Activated naive CD8-positive, alpha-beta T cell treated with anti-CD3 and anti-CD28 coated beads, Interleukin-2, amount 50 U/mL, for 24 hours (primary cell): ENCODE measurements at regions not wholly inside any gene's neighbourhood (a gene's known extent, or its start where the extent isn't known, plus 50 kb on each side); places are given as distances from the start of the nearest gene placed in this dataset.

Source experiments
- ATAC-seq: fragments of 150-1000 bp; cut with Tn5 transposase; one replicate; pipeline ENCODE4 v1.10.0; 2021
- DNase-seq: peaks from one replicate; pipeline ENCODE4 v3.0.0; 2021
- H3K27ac Mint-ChIP-seq: one replicate; pipeline ENCODE4 v1.8.0; 2021; ENCODE audit warnings: mild to moderate bottlenecking, mixed read lengths
- H3K27me3 Mint-ChIP-seq: one replicate; pipeline ENCODE4 v1.8.0; 2021; ENCODE audit warnings: mixed read lengths
- H3K36me3 Mint-ChIP-seq: one replicate; pipeline ENCODE4 v1.8.0; 2021; ENCODE audit warnings: low read depth, mixed read lengths
- H3K4me1 Mint-ChIP-seq: one replicate; pipeline ENCODE4 v1.8.0; 2021; ENCODE audit warnings: mixed read lengths
- H3K4me3 Mint-ChIP-seq: one replicate; pipeline ENCODE4 v1.8.0; 2021; ENCODE audit warnings: mild to moderate bottlenecking, moderate library complexity, mixed read lengths
- H3K9me3 Mint-ChIP-seq: one replicate; pipeline ENCODE4 v1.8.0; 2021; ENCODE audit warnings: mixed read lengths

DNA sequence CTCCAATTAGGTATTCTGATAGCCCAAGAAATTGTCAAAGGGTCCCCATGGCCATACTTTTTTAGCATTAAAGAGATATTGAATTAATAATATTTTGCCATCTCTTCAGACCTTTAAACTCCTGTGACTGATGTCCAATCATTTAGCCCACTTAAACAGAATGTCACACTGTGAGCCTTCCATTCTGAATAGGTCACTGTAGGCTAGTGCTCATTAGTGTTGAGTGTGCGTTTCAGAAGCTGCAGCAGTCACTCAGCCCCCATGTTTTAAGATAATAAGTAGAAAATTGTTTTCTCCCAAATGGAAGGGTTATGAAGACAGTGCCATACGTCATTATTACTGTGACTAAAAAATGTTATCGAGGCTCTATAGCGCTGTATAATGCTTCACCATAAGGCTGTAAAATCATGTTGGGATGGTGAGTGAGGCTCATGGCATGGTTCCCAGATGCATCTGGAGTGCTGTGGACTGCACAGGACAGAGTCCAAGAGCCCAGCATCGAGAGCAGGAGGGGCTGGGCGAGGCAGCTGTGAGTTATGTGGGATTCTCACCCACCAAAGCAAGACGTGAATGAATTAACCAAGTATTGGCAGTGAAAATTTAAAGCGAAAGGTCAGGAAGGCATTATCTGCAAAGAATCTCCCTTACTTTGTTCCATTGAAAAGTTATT, 2112.9 kb upstream of the WWC1 start:
- Mint-ChIP-seq H3K4me1 (no peaks in the 10 kb centered on the region), H3K4me3 (no peak overlapping the region), H3K27ac (no peak overlapping the region), H3K27me3 (no peaks in the 10 kb centered on the region), H3K36me3 (no peaks in the 10 kb centered on the region), H3K9me3 (peaks cover 21% of the 10 kb centered on the region)
- ATAC-seq (no peak), DNase-seq (no peak)

DNA sequence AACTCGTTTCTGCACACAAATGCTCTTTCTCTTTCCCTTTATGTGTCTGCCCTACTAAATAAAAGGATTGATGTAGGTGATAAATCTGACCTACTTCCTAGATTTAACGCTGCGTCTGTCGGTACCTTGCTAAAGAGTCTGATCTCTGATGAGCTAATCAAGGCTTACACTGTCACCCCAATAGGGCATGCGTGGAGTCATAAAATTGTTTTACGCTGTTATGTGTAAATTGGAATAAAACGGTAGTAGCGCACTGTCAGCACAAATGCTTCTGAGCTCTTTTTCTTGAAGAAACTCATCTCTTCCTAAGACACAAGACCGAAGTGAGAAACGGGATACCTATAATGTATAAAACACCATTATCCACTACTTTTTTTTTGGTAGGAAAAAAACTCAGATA, 2106.3 kb upstream of the WWC1 start:
- Mint-ChIP-seq H3K27me3 (no peaks in the 10 kb centered on the region), H3K4me3 (no peak overlapping the region), H3K36me3 (no peaks in the 10 kb centered on the region), H3K27ac (no peak overlapping the region), H3K9me3 (peaks cover 19% of the 10 kb centered on the region), H3K4me1 (no peaks in the 10 kb centered on the region)
- ATAC-seq = no peak
- DNase-seq = no peak

DNA sequence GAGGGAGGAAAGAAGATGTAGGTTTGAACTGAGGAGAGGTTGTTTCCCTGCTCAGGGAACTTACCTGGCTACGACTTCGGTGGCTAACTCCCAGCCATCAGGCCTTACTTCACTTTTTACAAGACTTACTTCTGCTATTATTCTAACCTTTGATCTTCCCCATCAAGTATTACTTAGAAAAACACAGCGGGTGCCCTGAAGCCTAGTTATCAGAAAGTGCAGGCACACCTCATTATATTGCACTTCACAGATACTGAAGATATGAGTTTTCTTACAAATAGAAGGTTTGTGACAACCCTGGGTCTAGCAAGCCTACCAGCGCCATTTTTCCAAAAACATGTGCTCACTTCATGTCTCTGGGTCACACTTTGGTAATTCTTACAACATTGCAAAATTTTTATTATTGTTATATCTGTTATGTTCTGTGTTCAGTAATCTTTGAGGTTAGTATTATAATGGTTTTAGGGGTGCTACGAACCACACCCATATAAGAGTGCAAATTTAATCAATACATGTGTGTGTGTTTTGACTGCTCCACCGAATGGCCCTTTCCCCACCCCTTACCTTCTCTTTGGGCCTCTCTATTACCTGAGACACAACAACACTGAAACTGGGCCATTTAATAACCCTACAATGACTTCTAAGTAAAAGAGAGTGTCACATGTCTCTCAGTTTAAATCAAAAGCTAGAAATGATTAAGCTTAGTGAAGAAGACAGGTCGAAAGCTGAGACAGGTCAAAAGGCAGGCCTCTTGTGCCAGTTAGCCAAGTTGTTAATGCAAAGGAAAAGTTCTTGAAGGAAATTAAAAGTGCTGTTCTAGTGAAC, 2102.7 kb upstream of the WWC1 start:
- no peak overlapping the region for H3K4me3 Mint-ChIP-seq

DNA sequence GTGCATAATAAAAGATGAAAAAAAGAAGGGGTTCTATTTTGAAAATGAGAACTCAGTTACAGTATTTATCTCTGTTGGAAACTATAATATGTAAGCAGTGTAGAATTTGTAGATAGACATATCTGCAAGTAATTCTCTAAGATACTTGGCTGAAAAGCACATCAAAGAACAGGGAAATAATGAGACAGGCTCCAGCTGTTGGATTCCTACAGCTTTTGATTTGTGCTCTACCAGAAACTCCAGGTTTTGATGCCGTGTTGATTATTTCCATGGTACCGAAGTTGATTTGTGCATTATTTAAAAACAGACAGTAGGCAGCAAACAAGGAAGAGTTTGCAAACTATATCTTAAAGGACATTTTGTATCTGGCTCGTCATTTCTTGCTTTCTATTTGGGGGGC, 2098.7 kb upstream of the WWC1 start:
- H3K4me1 Mint-ChIP-seq = no peaks in the 10 kb centered on the region
- H3K4me3 Mint-ChIP-seq = no peak overlapping the region
- H3K9me3 Mint-ChIP-seq = peaks cover 16% of the 10 kb centered on the region
- no peak overlapping the region for H3K27ac Mint-ChIP-seq
- H3K36me3 Mint-ChIP-seq = no peaks in the 10 kb centered on the region
- no peaks in the 10 kb centered on the region for H3K27me3 Mint-ChIP-seq
- ATAC-seq (no peak), DNase-seq (no peak)

More for the DNA sequence above, 2102.7 kb upstream of the WWC1 start:
- Mint-ChIP-seq H3K9me3 (peaks cover 16% of the 10 kb centered on the region), H3K27ac (no peak overlapping the region), H3K4me1 (no peaks in the 10 kb centered on the region), H3K36me3 (no peaks in the 10 kb centered on the region), H3K27me3 (no peaks in the 10 kb centered on the region)
- ATAC-seq = no peak
- DNase-seq = no peak

DNA sequence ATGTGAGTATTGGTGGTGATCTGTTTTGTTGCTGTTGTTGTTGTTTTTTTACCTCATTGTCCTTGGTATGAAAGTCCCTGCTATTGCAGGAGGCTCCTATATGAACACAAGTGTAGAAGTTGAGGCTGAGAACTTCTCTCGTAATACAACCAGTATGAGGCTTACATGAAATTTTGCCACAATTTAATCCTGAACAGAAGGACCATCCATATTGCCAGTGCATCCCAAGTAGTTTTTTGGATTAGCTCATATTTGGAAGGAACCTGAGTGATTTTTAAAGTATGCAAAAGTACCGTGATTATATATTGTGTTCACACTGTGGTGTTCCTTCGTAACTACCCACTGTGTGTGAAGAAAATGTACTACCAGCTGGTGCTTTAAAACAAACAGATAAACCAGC, 2095.5 kb upstream of the WWC1 start:
- H3K27ac Mint-ChIP-seq = no peak overlapping the region

DNA sequence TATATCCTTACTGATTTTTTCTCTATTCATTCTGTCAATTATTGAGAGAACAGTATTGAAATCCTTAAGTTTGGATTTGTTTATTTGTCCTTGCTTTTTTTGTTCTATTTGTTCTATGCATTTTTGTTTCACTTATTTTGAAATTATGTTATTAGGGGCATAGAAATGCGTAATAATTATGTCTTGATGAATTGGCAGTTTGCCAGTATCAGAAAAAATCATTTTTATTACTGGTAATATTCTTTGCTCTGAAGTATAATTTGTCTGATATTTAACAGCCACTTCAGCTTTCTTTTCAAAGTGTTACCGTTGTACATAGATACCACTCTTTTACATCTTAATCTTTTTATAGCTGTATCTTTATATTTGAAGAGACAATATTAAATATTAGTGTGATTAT, 2090.9 kb upstream of the WWC1 start:
- ATAC-seq = no peak
- no peaks in the 10 kb centered on the region for H3K27me3 Mint-ChIP-seq
- no peaks in the 10 kb centered on the region for H3K4me1 Mint-ChIP-seq
- H3K27ac Mint-ChIP-seq = no peak overlapping the region
- DNase-seq = no peak
- no peaks in the 10 kb centered on the region for H3K36me3 Mint-ChIP-seq
- H3K9me3 Mint-ChIP-seq = peaks cover 15% of the 10 kb centered on the region
- no peak overlapping the region for H3K4me3 Mint-ChIP-seq

More for the DNA sequence above, 2095.5 kb upstream of the WWC1 start:
- DNase-seq (no peak), ATAC-seq (no peak)
- no peaks in the 10 kb centered on the region for H3K4me1 Mint-ChIP-seq
- peaks cover 18% of the 10 kb centered on the region for H3K9me3 Mint-ChIP-seq
- H3K36me3 Mint-ChIP-seq = no peaks in the 10 kb centered on the region
- no peaks in the 10 kb centered on the region for H3K27me3 Mint-ChIP-seq
- H3K4me3 Mint-ChIP-seq = no peak overlapping the region

DNA sequence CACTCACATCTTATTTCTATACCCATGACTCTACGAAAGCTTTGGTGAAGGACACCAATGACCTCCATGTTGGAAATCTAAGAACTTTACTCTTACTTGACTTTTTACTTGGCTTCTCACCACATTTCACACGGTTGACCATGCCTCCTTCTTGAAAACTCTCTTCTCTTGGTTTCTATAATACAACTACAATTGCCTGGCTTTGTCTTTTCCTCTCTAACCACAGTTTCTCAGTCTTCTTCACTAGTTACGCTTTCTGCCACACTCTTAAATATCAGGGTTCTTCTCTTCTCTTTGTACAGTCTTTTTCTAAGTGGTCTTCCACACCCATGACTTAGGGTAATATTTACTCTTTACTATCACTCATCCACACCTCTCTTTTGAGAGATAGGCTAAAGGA, 2079.8 kb upstream of the WWC1 start:
- peaks cover 16% of the 10 kb centered on the region for H3K9me3 Mint-ChIP-seq
- ATAC-seq (no peak), DNase-seq (no peak)
- H3K27ac Mint-ChIP-seq = no peak overlapping the region
- no peak overlapping the region for H3K4me3 Mint-ChIP-seq
- H3K4me1 Mint-ChIP-seq = no peaks in the 10 kb centered on the region
- H3K36me3 Mint-ChIP-seq = no peaks in the 10 kb centered on the region
- no peaks in the 10 kb centered on the region for H3K27me3 Mint-ChIP-seq

DNA sequence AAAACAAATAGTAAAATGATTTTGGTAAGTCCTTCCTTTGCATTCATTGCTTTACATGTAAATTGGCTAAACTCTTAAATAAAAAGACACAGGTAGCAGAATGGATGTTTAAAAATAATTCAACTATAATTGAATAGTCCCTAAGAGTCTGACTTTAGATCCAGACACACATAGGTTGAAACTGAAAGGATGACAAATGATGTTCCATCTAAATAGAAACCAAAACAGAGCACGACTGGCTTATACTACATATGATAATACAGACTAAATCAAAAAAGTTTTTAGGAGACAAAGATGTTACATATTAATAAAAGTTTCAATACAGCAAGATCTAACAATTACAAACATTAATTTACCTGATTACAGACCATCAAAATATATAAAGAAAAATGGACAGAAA, 2055.1 kb upstream of the WWC1 start:
- DNase-seq (no peak), ATAC-seq (no peak)
- Mint-ChIP-seq H3K4me3 (no peak overlapping the region), H3K27ac (no peak overlapping the region), H3K4me1 (no peaks in the 10 kb centered on the region), H3K9me3 (peaks cover 27% of the 10 kb centered on the region), H3K36me3 (no peaks in the 10 kb centered on the region), H3K27me3 (no peaks in the 10 kb centered on the region)

DNA sequence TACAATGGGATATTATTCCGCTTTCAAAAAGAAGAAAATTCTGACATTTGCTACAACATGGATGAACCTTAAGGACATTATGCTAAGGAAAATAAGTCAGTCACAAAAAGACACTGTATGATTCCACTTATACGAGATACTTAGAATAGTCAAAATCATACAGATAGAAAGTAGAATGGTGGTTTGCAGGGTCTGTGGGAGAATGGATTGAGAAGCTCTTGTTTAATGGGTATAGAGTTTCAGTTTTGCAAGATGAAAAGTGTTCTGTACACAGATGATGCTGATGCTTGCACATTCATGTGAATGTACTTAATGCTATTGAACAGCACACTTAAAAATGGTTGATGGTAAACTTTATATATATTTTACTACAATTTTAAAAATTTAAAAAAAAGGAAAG, 2050.7 kb upstream of the WWC1 start:
- H3K4me3 Mint-ChIP-seq = no peak overlapping the region
- H3K27me3 Mint-ChIP-seq = no peaks in the 10 kb centered on the region
- no peaks in the 10 kb centered on the region for H3K36me3 Mint-ChIP-seq
- no peak overlapping the region for H3K27ac Mint-ChIP-seq
- H3K4me1 Mint-ChIP-seq = no peaks in the 10 kb centered on the region
- DNase-seq (no peak), ATAC-seq (no peak)
- peaks cover 25% of the 10 kb centered on the region for H3K9me3 Mint-ChIP-seq

DNA sequence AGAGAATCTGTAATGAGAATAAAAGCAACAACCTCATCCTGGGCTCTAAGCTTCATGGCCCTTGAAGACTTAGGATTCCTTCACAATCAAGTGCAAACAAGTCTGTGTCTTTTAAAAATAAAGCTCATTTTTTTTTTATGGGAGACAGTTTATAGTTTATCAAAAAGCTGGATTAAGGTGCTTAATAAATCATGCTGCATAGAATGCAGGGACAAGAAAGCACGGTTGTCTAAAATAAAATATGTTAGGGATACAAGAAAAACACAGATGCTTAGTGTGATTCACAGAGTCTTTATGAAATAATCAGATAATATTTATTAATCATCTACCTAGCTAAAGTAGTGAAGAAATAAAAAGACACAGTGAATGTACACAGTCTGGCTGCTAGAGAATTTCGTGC, 2045.9 kb upstream of the WWC1 start:
- ATAC-seq (no peak), DNase-seq (no peak)
- Mint-ChIP-seq H3K9me3 (peaks cover 24% of the 10 kb centered on the region), H3K36me3 (no peaks in the 10 kb centered on the region), H3K4me3 (no peak overlapping the region), H3K27ac (no peak overlapping the region), H3K4me1 (no peaks in the 10 kb centered on the region), H3K27me3 (no peaks in the 10 kb centered on the region)

DNA sequence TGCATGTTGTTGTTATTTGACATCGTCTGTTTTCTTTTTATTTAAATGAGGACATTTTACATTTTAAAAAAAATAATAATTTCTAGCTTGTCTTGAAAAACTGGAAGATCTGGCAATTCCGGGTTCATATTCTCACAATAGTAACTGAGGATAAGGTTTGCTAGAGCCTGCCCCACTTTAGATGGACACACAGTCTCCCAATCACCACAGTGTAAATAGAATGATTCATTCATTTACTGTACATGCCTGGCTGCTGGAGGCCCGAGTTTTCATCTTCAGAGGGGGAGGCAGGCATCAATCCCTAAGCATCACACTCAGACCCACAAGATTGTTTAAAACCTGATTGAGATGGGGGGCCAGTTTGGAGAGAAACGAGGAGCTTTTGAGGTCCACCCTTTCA, 2039.7 kb upstream of the WWC1 start:
- DNase-seq = no peak
- no peak overlapping the region for H3K4me3 Mint-ChIP-seq
- no peaks in the 10 kb centered on the region for H3K36me3 Mint-ChIP-seq
- H3K27ac Mint-ChIP-seq = no peak overlapping the region
- H3K9me3 Mint-ChIP-seq = peaks cover 20% of the 10 kb centered on the region
- no peaks in the 10 kb centered on the region for H3K4me1 Mint-ChIP-seq
- H3K27me3 Mint-ChIP-seq = no peaks in the 10 kb centered on the region
- no peak for ATAC-seq

DNA sequence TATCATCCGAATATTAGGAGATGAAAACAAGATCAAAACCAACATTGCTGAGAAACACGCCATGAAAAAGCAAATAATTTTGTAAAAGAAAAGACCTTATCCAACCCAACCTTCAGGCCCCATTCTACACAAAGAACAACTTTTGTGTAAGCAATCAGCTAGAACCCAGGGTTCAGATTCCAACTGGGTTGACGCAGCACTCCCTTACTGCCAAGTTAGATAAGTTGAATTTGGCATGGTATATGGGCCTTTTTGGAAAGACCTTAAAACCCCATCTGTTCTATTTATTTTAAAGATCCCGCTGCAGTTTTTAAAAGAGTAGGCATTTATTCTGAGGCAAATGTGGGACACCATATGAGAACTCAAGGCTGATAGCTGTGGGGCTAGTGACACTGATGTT, 2033.8 kb upstream of the WWC1 start:
- no peak for DNase-seq
- no peak overlapping the region for H3K27ac Mint-ChIP-seq
- H3K36me3 Mint-ChIP-seq = no peaks in the 10 kb centered on the region
- H3K4me3 Mint-ChIP-seq = no peak overlapping the region
- no peaks in the 10 kb centered on the region for H3K27me3 Mint-ChIP-seq
- ATAC-seq = no peak
- H3K4me1 Mint-ChIP-seq = no peaks in the 10 kb centered on the region
- peaks cover 16% of the 10 kb centered on the region for H3K9me3 Mint-ChIP-seq

DNA sequence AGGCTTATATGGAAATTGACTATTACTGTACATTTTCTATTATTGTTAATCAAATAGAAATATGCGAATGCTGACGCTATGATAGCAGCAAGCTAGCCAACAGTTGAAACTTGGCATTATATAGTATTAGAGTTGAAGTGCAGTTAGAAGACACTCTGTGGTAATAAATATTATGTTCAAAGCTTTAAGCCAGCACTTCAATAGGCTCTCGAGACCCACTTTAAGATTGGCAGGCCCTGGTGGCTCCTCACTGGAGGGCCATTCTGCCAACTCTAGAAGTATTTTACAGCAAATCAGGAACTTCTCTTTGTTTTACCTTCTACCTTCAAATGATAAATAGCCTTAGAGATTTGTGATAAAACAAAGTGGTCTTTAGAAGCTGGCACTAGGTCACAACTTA, 2029.0 kb upstream of the WWC1 start:
- Mint-ChIP-seq H3K4me3 (no peak overlapping the region), H3K36me3 (no peaks in the 10 kb centered on the region), H3K9me3 (peaks cover 16% of the 10 kb centered on the region), H3K27ac (no peak overlapping the region), H3K27me3 (no peaks in the 10 kb centered on the region), H3K4me1 (no peaks in the 10 kb centered on the region)
- ATAC-seq = no peak
- no peak for DNase-seq

DNA sequence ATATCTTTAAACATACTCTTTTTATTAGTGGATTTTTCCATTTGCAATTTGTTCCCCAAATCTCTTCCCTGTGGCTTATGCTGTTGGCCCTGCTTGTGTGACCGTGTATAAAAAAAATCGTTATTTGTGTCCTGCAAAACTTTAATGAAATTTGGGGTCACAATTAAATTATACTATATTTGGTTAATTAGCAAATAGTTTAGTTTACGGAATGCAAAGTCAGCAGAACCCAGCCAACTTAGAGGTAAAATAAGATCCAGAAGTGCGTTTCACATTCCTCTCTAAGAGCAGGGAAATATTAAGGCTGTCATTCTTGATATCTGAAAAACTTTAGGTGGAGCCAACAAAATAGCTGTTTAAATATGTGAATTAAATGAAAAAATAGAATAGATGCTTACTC, 2023.5 kb upstream of the WWC1 start:
- Mint-ChIP-seq H3K27ac (no peak overlapping the region), H3K4me1 (no peaks in the 10 kb centered on the region), H3K9me3 (peaks cover 15% of the 10 kb centered on the region), H3K4me3 (no peak overlapping the region), H3K27me3 (no peaks in the 10 kb centered on the region), H3K36me3 (no peaks in the 10 kb centered on the region)
- DNase-seq (no peak), ATAC-seq (no peak)

DNA sequence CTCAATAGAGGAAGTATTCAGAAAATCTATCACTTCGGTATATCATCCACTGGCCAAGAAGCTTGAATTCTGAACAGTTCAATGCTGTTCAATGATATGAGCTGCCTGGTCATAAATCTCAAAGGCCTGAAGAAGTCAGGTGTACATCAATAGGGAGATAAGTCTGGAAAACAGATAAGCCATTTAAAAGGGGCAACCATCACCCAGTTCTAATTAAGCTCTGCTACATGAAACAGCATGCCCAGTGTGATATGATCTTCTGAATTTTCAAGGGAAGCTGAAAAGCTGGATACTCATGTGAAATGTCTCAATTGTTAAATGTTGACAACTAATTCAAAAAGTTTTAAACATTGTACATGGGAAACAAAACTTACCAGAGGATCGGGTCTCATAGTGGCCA, 2020.7 kb upstream of the WWC1 start:
- Mint-ChIP-seq H3K27me3 (no peaks in the 10 kb centered on the region), H3K9me3 (peaks cover 12% of the 10 kb centered on the region), H3K36me3 (no peaks in the 10 kb centered on the region), H3K4me1 (no peaks in the 10 kb centered on the region), H3K27ac (no peak overlapping the region), H3K4me3 (no peak overlapping the region)
- DNase-seq (no peak), ATAC-seq (no peak)
